ENCODE measurements at regions not wholly inside any gene's neighbourhood (a gene's known extent, or its start where the extent isn't known, plus 50 kb on each side); places are given as distances from the start of the nearest gene placed in this dataset.
"Not testable (repeated sequence)": the region's sequence is repeated elsewhere in the genome, so short reads cannot be mapped to it uniquely, and the experiment has no call there.

GRCh38 chr12:87363497-87364084, 665.6 kb downstream of the C12orf50 start:
- no peaks in the 10 kb centered on the region for H3K4me1 Mint-ChIP-seq
- no peak overlapping the region for H3K27ac Mint-ChIP-seq
- peaks cover 14% of the 10 kb centered on the region for H3K9me3 Mint-ChIP-seq
- H3K4me3 Mint-ChIP-seq, result no peak overlapping the region
- H3K36me3 Mint-ChIP-seq, result no peaks in the 10 kb centered on the region
- H3K27me3 Mint-ChIP-seq, result no peaks in the 10 kb centered on the region

- H3K36me3 Mint-ChIP-seq, result no peaks in the 10 kb centered on the region
- H3K4me1 Mint-ChIP-seq, result no peaks in the 10 kb centered on the region
- H3K4me3 Mint-ChIP-seq, result no peak overlapping the region
Observed at GRCh38 chr12:87349681-87350080, 679.5 kb downstream of the C12orf50 start.

GRCh38 chr12:87348071-87348470, 681.1 kb downstream of the C12orf50 start:
- no peaks in the 10 kb centered on the region for H3K4me1 Mint-ChIP-seq
- H3K9me3 Mint-ChIP-seq, result peaks cover 10% of the 10 kb centered on the region
- no peaks in the 10 kb centered on the region for H3K27me3 Mint-ChIP-seq
- no peak overlapping the region for H3K27ac Mint-ChIP-seq
- no peaks in the 10 kb centered on the region for H3K36me3 Mint-ChIP-seq
- H3K4me3 Mint-ChIP-seq, result no peak overlapping the region

More at GRCh38 chr12:87349681-87350080, 679.5 kb downstream of the C12orf50 start:
- Mint-ChIP-seq H3K9me3 (peaks cover 7% of the 10 kb centered on the region), H3K27ac (no peak overlapping the region), H3K27me3 (no peaks in the 10 kb centered on the region)

DNA sequence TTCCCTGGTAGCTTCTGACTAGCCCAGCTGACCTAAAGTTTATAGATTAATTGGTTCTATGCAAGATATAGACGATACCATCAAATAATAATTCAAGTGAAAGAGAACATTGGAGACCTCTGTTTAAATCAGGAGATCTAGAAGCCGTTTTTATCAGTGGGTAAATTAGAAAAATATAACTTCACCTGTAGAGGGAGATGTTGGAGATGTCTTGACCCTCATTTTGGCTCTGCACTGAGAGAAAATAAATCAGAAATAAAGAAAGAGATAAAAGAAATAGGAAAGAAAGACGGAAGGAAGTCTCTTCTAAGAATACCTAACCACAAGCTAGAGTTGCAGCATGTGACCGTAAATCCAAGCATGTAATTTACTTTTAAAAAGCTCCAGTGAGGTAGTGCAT, 684.5 kb downstream of the C12orf50 start:
- H3K27ac Mint-ChIP-seq, result no peak overlapping the region
- no peaks in the 10 kb centered on the region for H3K36me3 Mint-ChIP-seq
- no peaks in the 10 kb centered on the region for H3K27me3 Mint-ChIP-seq
- H3K9me3 Mint-ChIP-seq, result peaks cover 10% of the 10 kb centered on the region
- no peaks in the 10 kb centered on the region for H3K4me1 Mint-ChIP-seq
- H3K4me3 Mint-ChIP-seq, result no peak overlapping the region

DNA sequence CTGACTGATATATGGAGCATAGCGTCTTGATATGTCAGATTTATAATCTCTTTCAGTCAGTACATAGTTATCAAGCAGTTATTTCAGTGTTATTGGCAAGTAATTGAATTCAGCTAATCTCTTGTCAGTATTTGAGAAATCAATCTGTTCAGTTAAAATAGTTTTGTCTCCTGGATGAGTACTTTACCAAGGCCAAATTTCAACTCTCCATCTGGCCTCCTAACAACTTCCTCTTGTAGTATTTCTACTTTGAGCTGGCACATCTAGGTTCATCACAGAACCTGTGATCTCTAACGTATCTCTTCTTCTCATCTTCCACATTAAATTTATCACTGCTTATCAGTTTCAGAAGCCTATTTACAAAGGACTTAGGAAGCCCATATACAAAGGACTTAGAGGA, 690.5 kb downstream of the C12orf50 start:
- Mint-ChIP-seq H3K36me3 (no peaks in the 10 kb centered on the region), H3K4me3 (no peak overlapping the region), H3K9me3 (no peaks in the 10 kb centered on the region), H3K4me1 (no peaks in the 10 kb centered on the region), H3K27ac (no peak overlapping the region), H3K27me3 (no peaks in the 10 kb centered on the region)

GRCh38 chr12:87336814-87337336, 692.3 kb downstream of the C12orf50 start:
- Mint-ChIP-seq H3K27me3 (no peaks in the 10 kb centered on the region), H3K9me3 (no peaks in the 10 kb centered on the region), H3K27ac (no peak overlapping the region), H3K4me3 (no peak overlapping the region), H3K4me1 (no peaks in the 10 kb centered on the region), H3K36me3 (no peaks in the 10 kb centered on the region)

- Mint-ChIP-seq H3K27ac (no peak overlapping the region), H3K9me3 (no peaks in the 10 kb centered on the region)
Observed at GRCh38 chr12:87332987-87333726, 696.0 kb downstream of the C12orf50 start.

DNA sequence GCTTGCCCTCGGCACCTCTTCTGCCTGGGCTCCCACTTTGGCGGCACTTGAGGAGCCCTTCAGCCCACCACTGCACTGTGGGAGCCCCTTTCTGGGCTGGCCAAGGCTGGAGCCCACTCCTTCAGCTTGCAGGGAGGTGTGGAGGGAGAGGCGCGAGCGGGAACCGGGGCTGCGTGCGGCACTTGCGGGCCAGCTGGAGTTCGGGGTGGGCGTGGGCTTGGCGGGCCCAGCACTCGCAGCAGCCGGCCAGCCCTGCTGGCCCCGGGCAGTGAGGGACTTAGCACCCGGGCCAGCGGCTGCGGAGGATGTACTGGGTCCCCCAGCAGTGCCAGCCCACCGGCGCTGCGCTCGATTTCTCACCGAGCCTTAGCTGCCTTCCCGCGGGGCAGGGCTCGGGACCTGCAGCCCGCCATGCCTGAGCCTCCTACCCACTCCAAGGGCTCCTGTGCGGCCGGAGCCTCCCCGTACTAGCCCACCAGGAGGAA, 699.1 kb downstream of the C12orf50 start:
- not testable (repeated sequence) for H3K9me3 Mint-ChIP-seq, H3K4me1 Mint-ChIP-seq, H3K27ac Mint-ChIP-seq, H3K4me3 Mint-ChIP-seq, H3K36me3 Mint-ChIP-seq, H3K27me3 Mint-ChIP-seq

More at GRCh38 chr12:87332987-87333726, 696.0 kb downstream of the C12orf50 start:
- Mint-ChIP-seq H3K36me3 (no peaks in the 10 kb centered on the region), H3K4me3 (no peak overlapping the region), H3K27me3 (no peaks in the 10 kb centered on the region), H3K4me1 (no peaks in the 10 kb centered on the region)

GRCh38 chr12:87329076-87329863, 699.9 kb downstream of the C12orf50 start:
- Mint-ChIP-seq H3K27me3 (no peaks in the 10 kb centered on the region), H3K9me3 (no peaks in the 10 kb centered on the region), H3K36me3 (no peaks in the 10 kb centered on the region), H3K27ac (no peak overlapping the region), H3K4me3 (no peak overlapping the region), H3K4me1 (no peaks in the 10 kb centered on the region)

GRCh38 chr12:87323369-87323768, 705.8 kb downstream of the C12orf50 start:
- no peaks in the 10 kb centered on the region for H3K4me1 Mint-ChIP-seq
- H3K9me3 Mint-ChIP-seq, result no peaks in the 10 kb centered on the region
- H3K36me3 Mint-ChIP-seq, result no peaks in the 10 kb centered on the region
- H3K27me3 Mint-ChIP-seq, result no peaks in the 10 kb centered on the region
- H3K27ac Mint-ChIP-seq, result no peak overlapping the region
- H3K4me3 Mint-ChIP-seq, result no peak overlapping the region

- Mint-ChIP-seq H3K27me3 (no peaks in the 10 kb centered on the region), H3K36me3 (no peaks in the 10 kb centered on the region), H3K9me3 (no peaks in the 10 kb centered on the region), H3K27ac (no peak overlapping the region), H3K4me1 (no peaks in the 10 kb centered on the region), H3K4me3 (no peak overlapping the region)
Observed at GRCh38 chr12:87320724-87321123, 708.5 kb downstream of the C12orf50 start.

DNA sequence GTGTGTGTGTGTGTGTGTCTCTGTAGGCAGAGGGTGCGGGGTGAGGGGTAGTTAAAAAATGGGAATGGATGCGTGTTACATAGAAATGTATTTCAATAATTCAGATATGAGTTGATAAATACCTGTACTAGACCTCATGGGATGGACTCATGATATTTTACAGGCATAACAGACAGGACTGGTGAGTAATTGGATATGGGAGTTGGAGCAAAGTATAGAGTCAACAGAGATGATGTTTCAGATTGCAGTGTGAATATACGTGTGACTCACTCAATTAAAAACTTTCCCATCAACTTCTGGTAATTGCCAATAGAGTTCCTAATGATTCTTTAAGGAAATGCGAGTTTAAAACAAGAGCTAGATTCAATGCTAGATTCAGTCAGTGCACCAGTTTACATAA, 711.9 kb downstream of the C12orf50 start:
- Mint-ChIP-seq H3K27me3 (no peaks in the 10 kb centered on the region), H3K36me3 (no peaks in the 10 kb centered on the region), H3K9me3 (no peaks in the 10 kb centered on the region), H3K4me3 (no peak overlapping the region), H3K4me1 (no peaks in the 10 kb centered on the region), H3K27ac (no peak overlapping the region)

- no peak overlapping the region for H3K27ac Mint-ChIP-seq
- no peaks in the 10 kb centered on the region for H3K4me1 Mint-ChIP-seq
- H3K4me3 Mint-ChIP-seq, result no peak overlapping the region
- H3K9me3 Mint-ChIP-seq, result no peaks in the 10 kb centered on the region
- H3K36me3 Mint-ChIP-seq, result no peaks in the 10 kb centered on the region
- no peaks in the 10 kb centered on the region for H3K27me3 Mint-ChIP-seq
Observed at GRCh38 chr12:87311206-87311605, 718.0 kb downstream of the C12orf50 start.

DNA sequence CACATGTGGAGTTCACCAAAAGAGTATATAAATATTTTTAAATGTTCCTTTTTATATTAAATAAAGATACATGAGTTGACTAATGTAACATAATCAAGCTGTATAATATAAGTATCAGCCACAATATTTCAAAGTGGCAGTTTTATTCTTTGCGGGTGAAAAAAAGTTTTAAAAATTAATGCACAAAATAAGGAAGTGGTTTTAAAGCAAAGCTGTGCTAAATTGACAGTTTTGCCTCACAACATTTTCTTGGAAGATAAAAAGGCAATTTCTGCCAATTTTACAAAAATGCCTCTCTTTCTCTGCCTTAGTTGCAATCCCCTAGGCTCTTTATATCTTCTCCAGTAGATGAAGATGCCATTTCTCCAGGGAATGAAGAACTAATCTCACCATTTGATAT, 719.1 kb downstream of the C12orf50 start:
- Mint-ChIP-seq H3K9me3 (no peaks in the 10 kb centered on the region), H3K4me3 (no peak overlapping the region), H3K27ac (no peak overlapping the region), H3K36me3 (no peaks in the 10 kb centered on the region), H3K4me1 (no peaks in the 10 kb centered on the region), H3K27me3 (no peaks in the 10 kb centered on the region)

- no peaks in the 10 kb centered on the region for H3K27me3 Mint-ChIP-seq
- no peaks in the 10 kb centered on the region for H3K9me3 Mint-ChIP-seq
- no peak overlapping the region for H3K4me3 Mint-ChIP-seq
- H3K36me3 Mint-ChIP-seq, result no peaks in the 10 kb centered on the region
- no peaks in the 10 kb centered on the region for H3K4me1 Mint-ChIP-seq
- no peak overlapping the region for H3K27ac Mint-ChIP-seq
Observed at GRCh38 chr12:87305481-87305880, 723.7 kb downstream of the C12orf50 start.

GRCh38 chr12:87304406-87304805, 724.8 kb downstream of the C12orf50 start:
- H3K27me3 Mint-ChIP-seq, result no peaks in the 10 kb centered on the region
- H3K27ac Mint-ChIP-seq, result no peak overlapping the region

More at GRCh38 chr12:87304406-87304805, 724.8 kb downstream of the C12orf50 start:
- no peak overlapping the region for H3K4me3 Mint-ChIP-seq
- H3K36me3 Mint-ChIP-seq, result no peaks in the 10 kb centered on the region
- H3K4me1 Mint-ChIP-seq, result no peaks in the 10 kb centered on the region
- no peaks in the 10 kb centered on the region for H3K9me3 Mint-ChIP-seq
